Fibroblast of pulmonary artery (primary cell): ENCODE measurements at regions not wholly inside any gene's neighbourhood (a gene's known extent, or its start where the extent isn't known, plus 50 kb on each side); places are given as distances from the start of the nearest gene placed in this dataset.

ENCODE experiments used
- DNase-seq: peaks from one replicate; pipeline ENCODE4 v3.0.0-alpha.2; 2010; ENCODE audit warnings: low read depth
- H3K4me3 ChIP-seq: replicated peaks from 2 replicates; pipeline ENCODE4 v1.5.1; 2011; ENCODE audit warnings: low read depth, mild to moderate bottlenecking, control low read depth, low read length, moderate library complexity
- CTCF ChIP-seq: IDR thresholded peaks from 2 replicates; pipeline ENCODE4 v1.5.1; 2011; ENCODE audit warnings: mild to moderate bottlenecking, control low read depth, low read length, inconsistent platforms; ENCODE audit errors: missing control alignments

DNA sequence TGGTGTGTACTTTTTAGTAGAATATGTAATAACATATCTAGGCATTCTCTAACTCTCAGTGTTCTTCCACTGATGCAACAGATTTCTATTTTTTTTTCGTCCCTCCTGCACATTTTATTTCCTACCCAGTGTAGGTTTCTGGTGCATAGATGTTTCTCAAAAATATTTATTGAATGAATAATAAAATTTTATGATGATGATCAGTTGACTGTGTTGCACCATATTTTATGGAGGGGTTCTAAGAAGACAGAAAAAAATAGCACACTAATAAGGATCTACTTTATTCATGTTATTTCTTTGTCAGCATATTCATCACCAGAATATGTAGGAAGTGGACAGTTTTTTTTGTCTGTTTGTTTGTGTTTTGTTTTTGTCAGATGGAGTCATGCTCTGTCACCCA is 2529.3 kb downstream of the ARAP2 start:
- TF ChIP-seq CTCF: no peak
- no peak for DNase-seq
- H3K4me3 ChIP-seq: no peak overlapping the region

DNA sequence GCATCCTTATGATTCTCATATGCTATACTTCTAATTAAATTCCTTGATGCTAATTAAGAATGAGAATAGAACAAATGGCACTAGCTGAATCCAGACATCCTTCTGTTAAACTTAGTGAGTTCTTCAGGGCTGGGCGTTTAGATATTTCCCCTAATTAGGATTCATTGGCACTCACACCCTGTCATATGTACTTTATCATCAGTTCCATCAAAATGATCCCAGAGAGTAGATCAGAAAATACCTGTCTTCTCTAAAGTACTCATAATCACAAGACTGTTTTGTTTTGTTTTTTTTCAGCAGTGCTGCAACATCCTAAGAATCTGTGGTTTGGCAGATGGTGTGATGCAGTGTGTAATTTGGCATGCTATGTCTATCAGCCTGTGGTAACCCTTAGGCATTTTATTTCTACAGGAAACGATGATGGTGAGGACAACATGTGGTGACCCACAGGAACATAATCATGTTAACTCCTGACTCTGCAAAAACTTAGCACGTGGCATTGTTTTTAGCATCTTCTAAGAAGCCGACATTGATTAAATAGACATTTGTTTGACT is 2528.4 kb downstream of the ARAP2 start:
- no peak overlapping the region for H3K4me3 ChIP-seq
- peak; percentile 96 for DNase-seq
- TF ChIP-seq CTCF: no peak

DNA sequence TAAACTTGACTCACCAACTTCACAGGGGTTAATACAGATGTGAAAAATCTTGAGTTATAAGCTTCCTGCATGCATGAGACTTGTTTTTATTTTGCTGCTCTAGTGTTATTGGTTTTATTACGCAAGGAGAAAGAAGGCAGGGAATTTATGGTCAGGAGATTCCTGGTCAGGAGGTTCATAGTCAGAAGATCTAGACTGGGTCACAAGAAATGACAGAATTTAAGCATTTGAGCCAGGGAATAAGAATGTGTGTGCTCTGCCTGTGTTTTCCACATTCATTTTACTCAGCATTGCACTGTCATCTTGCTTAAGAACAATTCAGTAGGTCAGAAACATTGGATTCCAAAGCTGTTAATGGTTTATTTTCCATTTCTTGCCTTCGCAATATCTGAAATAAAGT is 2522.1 kb downstream of the ARAP2 start:
- no peak overlapping the region for H3K4me3 ChIP-seq
- peak; percentile 81 for DNase-seq
- TF ChIP-seq CTCF: no peak

DNA sequence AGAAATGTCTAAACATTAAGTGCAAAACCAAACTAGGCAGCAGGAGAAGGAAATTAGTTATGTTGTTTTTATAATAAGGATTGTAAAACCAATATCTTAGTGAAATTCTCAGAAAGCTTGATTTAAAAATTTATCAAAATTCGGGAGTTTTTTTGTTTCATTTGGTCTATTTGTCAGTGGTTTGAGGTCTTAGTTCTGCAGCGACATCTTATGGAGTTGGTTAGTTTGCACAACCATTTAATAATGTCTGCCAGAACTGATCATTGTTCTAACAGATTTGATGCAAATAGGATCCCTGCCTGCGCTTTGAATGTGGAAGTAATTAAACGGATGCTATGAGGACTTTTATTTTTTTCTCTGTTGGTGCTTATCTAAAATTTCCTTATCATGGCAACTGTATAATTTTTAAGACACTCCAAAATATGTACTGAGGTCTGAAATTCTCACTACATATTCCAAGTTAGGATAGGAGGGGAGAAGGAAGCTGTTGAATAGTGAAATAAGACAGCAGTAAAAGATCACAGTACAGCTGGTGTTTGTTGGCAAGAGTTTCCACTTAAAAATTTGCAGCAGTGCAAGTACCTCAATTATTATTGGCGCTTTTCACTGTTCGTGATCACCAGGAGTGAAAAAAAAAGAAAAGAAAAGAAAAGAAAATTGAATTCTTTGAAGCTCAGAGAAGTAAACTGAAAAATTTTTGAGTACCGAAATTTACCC is 2521.4 kb downstream of the ARAP2 start:
- peak; percentile 52 for TF ChIP-seq CTCF
- no peak overlapping the region for H3K4me3 ChIP-seq
- DNase-seq: peak; percentile 81

DNA sequence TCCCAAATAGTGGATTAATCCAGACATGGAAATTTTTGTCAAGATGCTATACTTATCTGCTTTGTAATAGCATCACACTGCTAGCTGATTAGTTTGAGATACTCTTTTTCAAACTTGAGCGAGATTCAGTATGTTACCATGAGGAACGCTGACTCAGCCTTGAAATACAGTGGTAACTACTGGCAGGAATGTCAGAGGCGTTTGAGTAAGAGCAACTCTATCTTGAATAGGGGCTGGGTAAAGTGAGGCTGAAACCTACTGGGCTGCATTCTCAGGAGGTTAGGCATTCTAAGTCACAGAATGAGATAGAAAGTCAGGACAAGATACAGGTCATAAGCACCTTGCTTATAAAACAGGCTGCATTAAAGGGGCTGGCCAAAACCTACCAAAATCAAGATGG is 2519.6 kb downstream of the ARAP2 start:
- DNase-seq: no peak
- no peak for TF ChIP-seq CTCF

GRCh38 chr4:33725861-33726260 is 2518.5 kb downstream of the ARAP2 start:
- no peak for TF ChIP-seq CTCF
- no peak overlapping the region for H3K4me3 ChIP-seq
- DNase-seq: no peak

More for the DNA sequence above, 2519.6 kb downstream of the ARAP2 start:
- no peak overlapping the region for H3K4me3 ChIP-seq

GRCh38 chr4:33737726-33738125 is 2506.6 kb downstream of the ARAP2 start:
- H3K4me3 ChIP-seq: no peak overlapping the region
- TF ChIP-seq CTCF: no peak
- DNase-seq: no peak
